Dermis blood vessel endothelial cell (primary cell): ENCODE measurements at regions not wholly inside any gene's neighbourhood (a gene's known extent, or its start where the extent isn't known, plus 50 kb on each side); places are given as distances from the start of the nearest gene placed in this dataset.
"Not testable (repeated sequence)": the region's sequence is repeated elsewhere in the genome, so short reads cannot be mapped to it uniquely, and the experiment has no call there.

ENCODE experiments used
- DNase-seq: peaks from one replicate; pipeline ENCODE4 v3.0.0; 2010

- DNase-seq, result no peak
Observed at GRCh38 chr10:94088926-94089381, 95.2 kb downstream of the PLCE1 start.

- DNase-seq, result no peak
Observed at GRCh38 chr10:94091649-94092048, 97.9 kb downstream of the PLCE1 start.

- DNase-seq, result no peak
Observed at GRCh38 chr10:94092848-94093247, 99.1 kb downstream of the PLCE1 start.

GRCh38 chr10:94093286-94093905 is 99.7 kb downstream of the PLCE1 start:
- no peak for DNase-seq

- no peak for DNase-seq
Observed at GRCh38 chr10:94094540-94094939, 100.8 kb downstream of the PLCE1 start.

- DNase-seq, result no peak
Observed at GRCh38 chr10:94097656-94098055, 103.9 kb downstream of the PLCE1 start.

- no peak for DNase-seq
Observed at GRCh38 chr10:94098896-94099295, 105.2 kb downstream of the PLCE1 start.

GRCh38 chr10:94101894-94102293 is 108.2 kb downstream of the PLCE1 start:
- DNase-seq, result no peak

GRCh38 chr10:94102436-94102835 is 108.7 kb downstream of the PLCE1 start:
- no peak for DNase-seq

GRCh38 chr10:94103192-94103591 is 109.5 kb downstream of the PLCE1 start:
- DNase-seq, result no peak

- peak; percentile 19 for DNase-seq
Observed at GRCh38 chr10:94103801-94104221, 110.1 kb downstream of the PLCE1 start.

GRCh38 chr10:94104316-94105000 is 110.7 kb downstream of the PLCE1 start:
- peak; percentile 44 for DNase-seq

GRCh38 chr10:94105226-94105625 is 111.5 kb downstream of the PLCE1 start:
- DNase-seq, result no peak

- no peak for DNase-seq
Observed at GRCh38 chr10:94107191-94107590, 113.5 kb downstream of the PLCE1 start.

- DNase-seq, result no peak
Observed at GRCh38 chr10:94108200-94108599, 114.5 kb downstream of the PLCE1 start.

- DNase-seq, result no peak
Observed at GRCh38 chr10:94111367-94111766, 117.6 kb downstream of the PLCE1 start.

- DNase-seq, result no peak
Observed at GRCh38 chr10:94112321-94112720, 118.6 kb downstream of the PLCE1 start.

GRCh38 chr10:94115725-94116124 is 122.0 kb downstream of the PLCE1 start:
- DNase-seq, result no peak

- DNase-seq, result no peak
Observed at GRCh38 chr10:94116848-94117247, 123.1 kb downstream of the PLCE1 start.

- no peak for DNase-seq
Observed at GRCh38 chr10:94122211-94122610, 128.5 kb downstream of the PLCE1 start.

- no peak for DNase-seq
Observed at GRCh38 chr10:94123258-94123995, 129.7 kb downstream of the PLCE1 start.

- not testable (repeated sequence) for DNase-seq
Observed at GRCh38 chr10:94124147-94124546, 130.4 kb downstream of the PLCE1 start.

- DNase-seq, result not testable (repeated sequence)
Observed at GRCh38 chr10:94125268-94125667, 131.5 kb downstream of the PLCE1 start.

GRCh38 chr10:94125856-94126255 is 132.1 kb downstream of the PLCE1 start:
- DNase-seq, result no peak
